Activated CD4-positive, alpha-beta T cell treated with anti-CD3 and anti-CD28 coated beads, Interleukin-2, amount 50 U/mL, for 1 hour (primary cell): ENCODE measurements at regions not wholly inside any gene's neighbourhood (a gene's known extent, or its start where the extent isn't known, plus 50 kb on each side); places are given as distances from the start of the nearest gene placed in this dataset.

Experiments
- DNase-seq: peaks from one replicate; pipeline ENCODE4 v3.0.0-alpha.2; 2020

DNA sequence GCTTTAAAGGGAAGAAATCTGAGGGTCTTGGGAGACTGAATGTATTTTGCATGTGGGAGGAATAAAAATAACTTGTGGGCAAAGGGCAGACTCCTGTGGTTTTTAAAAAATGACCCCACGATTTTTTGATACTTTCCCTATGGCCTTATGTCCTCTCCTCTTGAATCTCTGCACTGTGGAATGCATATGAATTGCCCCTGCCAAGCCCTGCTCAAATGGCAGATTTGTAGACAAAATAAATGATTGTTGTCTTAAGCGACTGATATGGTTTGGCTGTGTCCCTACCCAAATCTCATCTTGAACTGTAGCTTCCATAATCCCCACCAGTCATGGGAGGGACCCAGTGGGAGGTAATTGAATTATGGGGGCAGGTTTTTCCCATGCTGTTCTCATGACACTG, 223.8 kb downstream of the DACT1 start:
- no peak for DNase-seq

DNA sequence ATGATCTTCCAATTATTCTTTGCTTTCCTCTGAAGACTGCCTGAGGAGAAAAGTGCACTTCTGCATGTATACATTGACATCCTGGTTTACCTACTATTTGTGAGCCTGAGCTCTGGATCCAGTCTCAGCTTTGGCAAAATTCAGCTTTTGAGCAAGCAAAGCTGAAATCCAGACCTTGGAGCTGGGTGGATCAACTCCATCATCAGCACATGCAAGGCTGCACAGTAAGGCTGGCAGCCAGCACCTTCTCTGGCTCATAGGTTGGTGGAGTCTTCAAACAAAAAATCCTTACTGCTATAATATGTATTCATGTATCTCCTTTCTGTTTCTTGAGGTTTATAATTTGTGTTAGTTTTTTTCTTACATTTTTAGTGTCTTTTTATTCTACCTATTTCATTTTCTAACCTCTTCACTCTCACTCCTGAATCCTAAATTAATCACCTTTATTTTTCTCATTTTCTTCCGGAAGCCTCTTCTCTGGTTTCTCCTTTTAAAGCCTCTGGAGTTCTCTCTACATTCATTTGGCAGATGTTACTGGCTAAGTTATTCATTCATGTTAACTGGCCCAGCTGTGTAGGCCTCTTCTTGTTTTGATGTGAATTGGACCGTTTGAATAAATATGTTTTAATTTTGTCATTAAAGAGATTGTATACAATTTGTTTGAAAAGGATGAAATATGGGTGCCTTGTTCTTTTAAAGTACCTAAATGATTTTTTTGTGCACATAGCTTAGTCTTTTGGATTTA, 224.8 kb downstream of the DACT1 start:
- DNase-seq: no peak

DNA sequence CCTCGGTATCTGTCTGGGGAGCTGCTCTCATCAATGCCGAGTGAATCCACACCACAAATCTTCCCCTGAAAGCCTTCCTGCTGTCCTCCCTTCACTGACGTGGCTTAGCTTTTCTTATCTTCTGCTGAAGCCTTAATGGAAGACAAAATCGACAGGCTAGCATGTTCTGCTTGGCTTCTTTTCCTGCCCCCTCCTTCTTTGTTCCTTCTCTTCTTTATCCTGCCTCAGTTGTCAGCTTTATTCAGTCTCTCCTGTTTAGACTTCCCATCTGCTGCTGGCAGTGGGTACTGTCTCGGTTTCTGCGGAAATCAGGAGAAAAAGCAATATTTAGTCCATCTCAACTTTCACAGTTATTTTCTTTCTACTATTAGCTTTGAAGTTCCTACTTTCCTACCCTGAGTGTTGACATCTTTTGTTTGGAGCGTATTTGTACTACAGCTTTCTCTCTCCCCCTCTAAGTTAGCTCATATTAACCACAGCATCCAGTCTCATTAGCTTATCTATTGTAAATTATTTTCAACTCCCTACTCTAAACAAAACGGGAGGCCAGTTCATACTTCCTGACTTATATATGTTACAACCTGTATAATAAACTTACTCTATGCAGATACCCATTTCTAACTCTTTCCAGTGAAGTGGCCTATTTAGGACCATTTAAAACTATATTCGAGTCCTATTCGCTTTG, 226.0 kb downstream of the DACT1 start:
- DNase-seq: no peak

DNA sequence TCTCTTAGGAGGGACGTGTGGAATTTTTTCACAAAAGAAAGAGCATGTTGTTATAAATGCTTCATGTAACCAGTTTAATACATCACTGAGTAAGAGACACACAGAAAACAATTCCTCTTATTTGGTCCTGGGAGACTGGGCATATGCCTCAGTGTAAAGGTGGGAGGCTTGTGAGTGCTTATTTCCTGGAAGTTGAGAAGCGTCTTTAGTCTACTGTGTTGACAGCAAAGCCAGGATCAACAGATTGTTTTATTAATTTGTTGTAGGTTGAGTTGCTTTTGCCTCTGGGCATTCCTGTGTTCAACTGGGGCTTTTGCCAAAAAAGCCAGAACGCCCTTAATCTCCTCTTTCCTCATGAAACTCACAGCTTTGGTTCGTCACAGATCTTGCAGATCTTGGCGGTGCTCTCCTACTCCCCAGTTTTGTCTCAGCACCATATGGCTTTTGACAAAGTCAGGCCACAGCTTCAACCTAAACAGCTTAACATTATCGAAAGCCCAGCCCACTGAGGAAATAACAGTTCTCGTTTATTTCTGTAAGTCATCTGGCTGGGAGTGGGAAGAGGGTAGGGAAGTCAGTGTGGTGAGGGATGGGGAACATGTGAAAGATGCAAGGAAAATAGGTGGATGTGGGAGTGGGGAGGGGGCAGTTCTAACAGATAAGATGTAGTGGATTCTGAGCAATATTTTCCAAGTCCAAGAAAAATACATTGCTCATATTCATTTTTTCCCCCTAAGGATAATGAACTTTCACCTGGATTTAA, 227.2 kb downstream of the DACT1 start:
- no peak for DNase-seq

DNA sequence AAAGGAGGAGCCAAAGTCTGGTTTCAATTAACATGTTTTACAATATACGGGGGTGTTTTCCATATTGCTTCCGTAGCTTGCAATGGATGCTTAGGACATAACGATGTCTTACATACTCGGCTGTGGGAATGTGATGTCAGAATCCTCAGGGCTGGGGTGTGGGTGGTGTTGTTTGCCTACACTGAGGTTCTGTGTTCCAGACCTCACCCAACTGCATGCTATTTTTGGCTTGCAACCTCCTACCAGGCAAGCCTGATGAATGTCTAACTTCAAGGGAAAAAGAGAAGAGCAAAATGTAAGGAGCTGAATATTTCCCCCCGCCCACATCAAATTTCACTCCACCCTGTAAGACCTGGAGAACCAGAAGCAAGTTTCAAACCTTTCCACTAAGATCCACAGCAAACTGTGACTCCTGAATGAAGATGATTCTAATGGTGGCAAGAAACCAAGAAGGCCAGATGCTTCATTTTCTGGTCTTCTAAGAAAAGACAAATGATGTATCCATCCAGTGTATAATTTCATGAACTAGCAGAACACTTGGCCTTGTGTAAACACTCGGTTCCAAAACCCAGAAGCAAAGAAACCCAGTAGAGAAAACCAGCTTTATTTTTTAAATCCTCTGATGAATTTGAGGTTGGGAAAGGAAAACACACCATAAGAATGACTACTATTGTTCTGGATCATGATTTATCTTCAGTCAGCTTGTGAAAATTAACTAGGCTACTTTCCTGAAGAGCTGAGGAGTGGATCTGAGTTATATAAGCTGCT, 227.9 kb downstream of the DACT1 start:
- DNase-seq: no peak

DNA sequence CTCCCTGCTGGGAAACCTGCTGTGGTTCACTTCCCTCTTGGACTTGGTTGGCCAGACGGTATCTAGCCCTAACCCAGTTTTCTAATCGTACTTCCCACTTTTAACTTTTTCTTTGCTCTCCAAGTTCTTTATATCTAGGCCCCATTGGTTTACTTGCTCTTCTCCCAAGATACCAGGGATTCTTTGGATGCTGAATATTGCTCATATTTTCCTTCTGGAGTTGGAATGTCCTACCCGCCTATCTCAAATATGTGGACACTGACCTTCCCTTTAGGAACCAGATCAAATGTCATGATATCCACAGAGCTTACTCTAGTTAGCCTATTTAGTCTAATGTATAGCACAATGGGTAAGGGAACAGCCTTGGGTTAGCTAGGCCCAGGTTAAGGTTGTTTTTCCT, 228.6 kb downstream of the DACT1 start:
- no peak for DNase-seq

DNA sequence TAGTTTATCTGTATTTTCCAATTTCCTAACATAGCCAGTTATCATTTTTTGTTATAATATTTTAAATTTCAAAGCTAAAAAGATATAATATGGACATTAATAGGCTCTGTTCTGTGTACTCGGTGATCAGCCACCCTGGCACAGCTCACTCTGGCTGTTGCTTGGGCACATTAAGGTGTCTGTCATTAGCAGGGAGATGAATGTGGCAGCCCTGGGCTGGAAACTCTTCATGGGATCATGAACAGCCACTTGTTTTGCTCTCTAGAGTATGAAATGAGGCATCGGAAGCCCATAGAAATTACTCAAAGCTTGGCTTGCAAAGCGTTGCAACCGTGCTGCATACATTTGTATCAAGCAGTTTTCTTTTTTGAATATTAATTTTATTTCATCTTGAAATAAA, 233.2 kb downstream of the DACT1 start:
- DNase-seq: no peak

DNA sequence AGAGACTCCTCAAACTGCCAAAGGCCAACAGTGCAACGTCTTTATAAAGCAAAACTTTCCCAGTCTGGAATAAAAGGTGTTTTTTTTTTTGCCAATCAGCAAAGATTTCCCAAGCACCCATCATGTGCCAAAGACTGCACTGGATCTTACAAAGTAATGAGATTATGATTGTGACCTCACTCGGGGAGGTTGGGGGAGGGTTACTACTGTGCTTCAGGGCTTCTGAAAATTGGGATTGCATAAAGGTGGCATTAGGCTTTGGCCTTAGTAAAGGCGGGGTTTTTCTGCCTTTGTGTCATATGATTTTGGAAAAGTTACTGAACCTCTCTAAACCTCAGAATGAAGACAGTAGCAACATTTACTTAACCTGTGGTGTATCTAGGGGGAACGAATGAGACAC, 233.8 kb downstream of the DACT1 start:
- DNase-seq: no peak

DNA sequence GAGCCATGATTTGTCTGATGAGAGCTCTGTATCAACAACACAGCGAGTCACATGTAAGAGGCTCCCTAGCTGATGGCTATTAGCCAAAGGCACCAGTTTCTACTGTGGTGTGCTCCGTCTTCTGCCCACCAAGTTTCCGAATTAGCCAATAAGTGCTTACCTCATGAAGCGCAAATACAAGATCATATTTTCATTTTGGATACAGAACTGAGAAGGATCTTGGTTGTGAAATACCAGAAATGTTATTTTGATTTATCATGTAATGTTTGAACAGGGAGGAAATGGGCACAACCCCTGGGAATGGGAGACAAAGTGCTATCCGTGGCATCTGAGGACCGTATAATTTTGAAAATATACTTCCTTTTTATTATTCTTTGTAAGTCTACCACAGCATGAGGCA, 234.3 kb downstream of the DACT1 start:
- no peak for DNase-seq

DNA sequence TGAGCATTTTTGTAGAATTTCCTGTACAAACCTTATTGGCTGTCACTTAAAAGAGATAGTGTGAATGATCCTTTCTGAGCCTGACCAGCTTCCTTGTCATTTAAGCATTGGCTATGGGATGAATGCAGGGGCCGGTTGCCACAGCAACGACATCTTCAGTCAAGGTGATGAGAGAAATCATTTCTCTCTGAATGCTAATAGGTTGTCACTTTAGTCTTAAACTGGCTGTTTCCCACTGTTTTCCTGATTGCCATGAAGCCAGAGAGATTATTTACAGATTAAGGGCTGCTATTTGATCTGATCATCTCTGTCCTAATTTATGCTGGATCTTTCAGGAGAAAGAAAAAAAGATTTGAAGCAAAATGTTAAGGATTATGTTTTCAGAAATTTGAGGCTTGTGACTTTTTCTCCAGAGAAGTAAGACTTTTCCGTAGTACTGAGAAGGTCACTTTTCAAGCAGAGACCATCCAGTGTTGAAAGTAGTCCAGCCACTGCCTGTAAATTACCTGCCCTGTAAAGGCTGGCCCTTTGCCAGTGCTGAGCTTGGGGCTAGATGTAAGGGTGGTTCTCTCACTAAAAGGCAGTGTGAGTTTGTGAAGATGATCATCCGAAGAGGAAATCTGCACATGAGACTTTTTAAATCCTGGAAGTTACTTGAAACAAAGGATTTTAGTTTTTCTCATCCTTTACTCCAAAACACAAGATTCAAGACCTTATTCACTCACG, 235.6 kb downstream of the DACT1 start:
- no peak for DNase-seq

DNA sequence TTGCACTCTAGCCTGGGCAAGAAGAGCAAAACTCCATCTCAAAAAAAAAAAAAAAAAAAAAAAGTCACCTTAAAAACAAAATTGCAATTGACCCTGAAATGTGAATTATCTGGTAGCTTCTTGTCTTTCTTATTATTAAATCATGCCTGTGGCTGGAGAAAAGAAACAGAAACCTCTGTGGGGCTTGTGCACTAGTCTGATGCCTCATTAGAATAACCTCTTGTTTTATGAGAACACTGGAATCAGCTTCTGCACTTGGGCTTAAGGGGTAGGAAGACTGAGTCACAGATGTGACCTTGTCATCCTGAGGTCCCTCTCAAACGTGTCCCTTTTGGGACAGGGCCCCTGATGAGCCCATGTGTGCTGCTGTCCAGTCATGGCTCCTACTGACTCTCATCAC, 237.9 kb downstream of the DACT1 start:
- no peak for DNase-seq

DNA sequence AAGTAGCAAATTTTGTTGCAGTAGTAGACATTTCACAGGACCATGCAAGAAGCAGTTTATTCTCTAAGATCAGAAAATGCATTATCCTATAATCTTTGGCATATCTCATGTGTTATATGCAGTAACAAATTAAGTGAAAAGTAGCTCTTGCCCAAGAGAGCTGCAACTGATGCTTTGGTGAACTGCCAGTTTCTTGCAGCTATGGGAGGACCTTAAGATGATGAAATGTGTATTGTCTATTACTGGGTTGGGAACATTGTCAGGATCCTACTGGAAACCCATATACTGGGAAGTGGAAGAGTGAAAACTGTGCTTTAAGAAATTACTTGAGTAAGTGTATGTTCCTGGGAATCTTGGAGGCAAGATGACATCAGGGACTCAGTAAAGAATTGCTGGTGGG, 238.8 kb downstream of the DACT1 start:
- DNase-seq: no peak

DNA sequence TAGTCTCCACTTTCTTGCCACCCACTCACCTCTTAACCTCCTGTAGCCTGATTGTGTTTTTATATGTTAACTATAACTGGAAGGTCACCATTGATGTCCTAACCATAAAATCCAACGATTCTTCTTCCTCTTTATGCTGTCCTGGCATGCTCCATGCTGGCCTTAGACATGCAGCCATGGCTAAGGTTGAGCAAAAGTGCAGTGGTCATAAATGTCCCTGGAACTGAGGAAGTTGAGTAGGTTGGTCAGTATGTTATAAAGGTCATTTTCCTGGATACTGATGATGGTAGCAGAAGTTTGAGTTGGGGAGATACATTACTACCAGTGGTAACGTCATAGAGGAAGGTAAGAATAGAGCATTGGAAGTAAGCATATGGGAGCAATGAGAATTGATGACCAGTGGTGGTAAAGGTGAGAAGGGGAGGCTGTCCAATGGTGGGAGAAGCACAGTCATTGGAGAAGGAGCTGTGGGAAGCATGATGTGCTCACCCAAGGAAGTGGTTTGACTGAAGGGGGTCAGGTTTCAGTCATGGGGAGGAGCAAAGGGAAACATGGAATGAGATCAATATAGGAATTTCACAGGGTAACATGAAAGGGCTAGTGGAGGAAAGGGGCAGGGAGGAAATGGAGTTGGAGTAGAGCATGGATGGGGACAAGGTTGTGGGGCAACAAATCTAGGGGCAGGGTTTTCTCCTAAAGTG, 240.8 kb downstream of the DACT1 start:
- DNase-seq: no peak

DNA sequence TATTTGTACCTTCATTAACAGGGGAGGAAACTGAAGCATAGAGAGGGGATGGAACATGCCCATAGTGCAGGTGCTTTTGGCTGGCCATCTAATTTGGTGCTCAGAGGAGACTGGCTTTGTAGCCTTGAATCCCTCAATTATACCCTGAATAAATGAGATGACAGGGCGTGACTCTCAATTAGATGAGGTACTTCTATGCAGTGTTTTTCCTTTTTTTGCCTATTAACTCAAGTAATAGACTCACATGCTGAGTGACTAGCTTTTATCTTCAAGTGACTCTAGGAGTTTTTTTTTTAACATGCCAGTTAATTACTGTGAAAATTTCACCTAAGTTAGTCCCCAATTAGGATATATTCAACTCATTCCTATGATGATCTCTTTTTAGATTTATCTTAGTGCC, 243.7 kb downstream of the DACT1 start:
- DNase-seq: no peak

DNA sequence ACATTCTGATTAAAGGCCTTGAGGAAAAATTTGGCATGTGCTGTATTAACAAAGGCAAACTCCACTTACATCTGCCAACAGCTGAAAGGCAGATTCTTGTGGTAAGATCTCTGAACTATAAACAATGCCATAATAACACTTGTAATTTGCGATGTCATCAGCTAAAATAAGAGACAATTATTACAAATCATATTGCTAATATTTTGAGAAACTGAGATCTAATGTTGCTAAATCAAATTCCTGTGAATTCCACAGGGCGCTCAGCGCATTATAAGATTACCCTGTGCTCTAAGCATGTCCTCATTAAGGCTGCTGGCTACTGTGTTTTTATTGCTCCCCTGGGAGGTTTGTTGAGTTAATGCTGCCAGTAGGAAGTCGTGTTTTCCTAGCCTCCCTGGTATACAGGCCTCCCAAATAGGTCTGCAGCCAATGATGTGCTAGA, 244.8 kb downstream of the DACT1 start:
- no peak for DNase-seq

DNA sequence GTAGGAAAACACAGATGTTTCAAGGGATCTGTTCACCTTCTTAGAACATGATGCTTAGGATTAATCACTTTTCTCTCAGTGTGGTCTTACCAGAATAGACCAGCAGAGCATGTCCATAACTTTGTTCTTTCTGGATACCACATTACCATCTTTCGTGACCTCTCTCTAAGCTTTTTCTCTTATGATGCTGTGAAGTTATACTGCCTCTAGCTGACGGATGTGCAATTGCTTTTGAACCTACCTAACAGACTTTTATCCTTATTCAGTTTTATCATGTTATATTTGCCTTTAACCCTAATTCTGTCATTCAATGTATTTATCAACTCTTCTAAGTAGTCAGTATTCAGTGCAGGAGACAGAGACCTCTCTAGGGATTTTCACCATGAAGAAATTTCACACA, 246.7 kb downstream of the DACT1 start:
- DNase-seq: no peak

DNA sequence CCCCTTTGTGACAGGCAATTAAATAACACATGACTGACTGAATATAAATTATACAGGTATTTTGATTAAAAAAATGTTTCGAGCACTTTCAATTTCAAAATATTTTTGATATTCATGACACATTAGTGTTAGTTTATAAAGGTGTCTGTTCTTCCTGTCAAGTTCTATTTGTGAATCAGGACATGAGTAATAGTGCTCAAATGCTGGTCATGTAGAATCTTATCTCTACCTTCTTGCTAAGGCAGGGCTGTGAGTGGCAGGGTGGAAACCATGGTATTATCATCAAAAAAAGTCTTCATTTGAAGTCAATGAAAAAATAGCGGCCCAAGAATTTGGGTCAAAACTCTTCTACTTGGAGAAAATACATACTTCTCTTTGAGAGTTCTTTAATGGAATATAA, 250.2 kb downstream of the DACT1 start:
- DNase-seq: no peak

DNA sequence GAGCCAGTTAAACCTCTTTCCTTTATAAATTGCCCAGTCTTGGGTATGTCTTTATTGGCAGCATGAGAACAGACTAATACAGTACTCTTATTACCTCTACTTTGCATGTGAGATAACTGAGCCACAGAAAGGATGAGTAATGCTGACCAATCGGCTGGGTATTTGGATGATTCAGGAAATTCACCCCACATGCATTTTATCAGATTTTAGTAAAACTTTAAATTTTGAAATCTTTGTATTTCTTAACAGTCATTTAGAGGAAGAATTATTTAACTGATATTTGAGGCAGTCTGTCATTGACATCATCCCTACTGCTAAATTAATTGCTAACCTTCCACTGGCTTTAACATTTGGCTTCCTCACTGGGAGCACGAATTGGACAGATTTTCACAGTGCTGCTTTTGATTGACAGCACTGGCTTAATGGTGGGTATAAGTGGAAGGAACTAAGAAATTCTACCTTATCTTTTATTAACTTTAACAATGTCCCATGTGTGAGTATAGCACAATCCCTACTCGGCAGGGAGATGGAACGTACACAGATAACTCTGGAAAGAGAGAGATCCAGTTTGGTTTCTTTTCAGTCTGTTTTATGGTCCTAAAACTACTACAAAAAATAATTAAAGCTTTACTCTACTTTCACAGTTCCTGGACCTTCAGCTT, 261.0 kb downstream of the DACT1 start:
- no peak for DNase-seq

DNA sequence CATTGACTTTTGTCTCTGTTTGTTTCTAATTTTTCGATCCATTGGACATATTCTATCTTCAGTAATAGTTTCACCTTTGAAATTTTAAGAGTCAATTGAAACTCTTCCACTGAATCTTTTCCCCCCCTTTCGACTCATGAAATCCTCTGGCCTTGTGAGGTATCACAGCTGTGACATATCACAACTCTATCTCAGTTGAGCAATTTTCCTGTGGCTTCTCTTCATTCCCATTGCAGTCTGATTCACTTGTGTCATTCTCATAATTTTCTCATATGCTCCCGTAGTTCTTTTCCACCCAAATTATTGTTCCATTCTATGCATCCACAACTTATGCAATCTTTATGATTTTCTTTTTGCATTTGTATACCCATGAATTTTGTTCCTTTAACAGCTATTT, 261.6 kb downstream of the DACT1 start:
- no peak for DNase-seq

DNA sequence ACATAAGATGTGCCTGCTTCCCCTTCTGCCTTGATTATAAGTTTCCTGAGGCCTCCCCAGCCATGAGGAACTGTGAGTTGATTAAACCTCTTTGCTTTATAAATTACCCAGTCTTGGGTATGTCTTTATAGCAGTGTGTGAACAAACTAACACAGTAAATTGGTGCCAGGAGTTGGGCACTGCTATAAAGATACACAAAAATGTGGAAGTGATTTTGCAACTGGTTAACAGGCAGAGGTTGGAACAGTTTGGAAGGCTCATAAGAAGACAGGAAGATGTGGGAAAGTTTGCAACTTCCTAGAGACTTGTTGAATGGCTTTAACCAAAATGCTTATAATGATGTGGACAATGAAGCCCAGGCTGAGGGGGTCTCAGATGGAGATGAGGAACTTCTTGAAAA, 264.1 kb downstream of the DACT1 start:
- DNase-seq: no peak

DNA sequence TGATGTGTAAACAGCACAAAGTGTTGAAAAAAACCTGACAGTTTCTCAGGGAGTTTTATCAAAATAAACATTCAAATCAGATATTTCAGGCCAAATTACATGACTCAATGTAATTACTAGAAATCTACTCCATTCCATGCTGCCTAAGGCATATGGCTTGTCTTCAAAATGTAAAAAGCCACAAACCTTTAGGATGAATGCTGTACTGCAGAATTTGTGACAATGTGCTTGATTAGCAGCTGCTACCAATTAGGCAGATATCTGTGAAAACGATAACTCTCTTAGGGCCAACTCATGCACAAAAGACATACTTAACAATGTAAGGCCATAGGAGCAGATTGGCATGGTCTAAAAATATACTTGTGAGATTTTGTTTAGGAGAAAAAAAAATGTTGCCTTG, 267.0 kb downstream of the DACT1 start:
- DNase-seq: no peak
